HepG2 (cell line): ENCODE measurements at regions not wholly inside any gene's neighbourhood (a gene's known extent, or its start where the extent isn't known, plus 50 kb on each side); places are given as distances from the start of the nearest gene placed in this dataset.
A peak's percentile ranks its signal among the peaks of the same experiment; 100 is the strongest.

Source experiments
- ATAC-seq: fragments of 200-7000 bp; cut with Tn5 transposase; 3 replicates; pipeline ENCODE4 v1.9.1; 2020; ENCODE audit warnings: mild to moderate bottlenecking, moderate library complexity
- BruUV-seq: library from RNA; stranded (reverse); fragments of 400-500 nt; replicated peaks from 2 replicates; lab custom pipeline; 2021; lab: Mats Ljungman, UMichigan
- CTCF ChIA-PET: fragments of 300-600 bp; formaldehyde crosslinking; extraction: SDS; loops from one replicate; lab custom pipeline; 2021; ENCODE audit warnings: low total read pairs, inconsistent platforms, low intra/inter-chr PET ratio; lab: Yijun Ruan, JAX
- POLR2A ChIA-PET: fragments of 350-600 bp; sonication (Branson Sonifier 250); formaldehyde crosslinking; loops from one replicate; lab custom pipeline; 2020; ENCODE audit warnings: antibody characterized with exemption, inconsistent platforms; lab: Yijun Ruan, JAX
- DNase-seq: peaks from one replicate; pipeline ENCODE4 v3.0.0-alpha.2; 2015; ENCODE audit warnings: low spot score
- FAIRE-seq: peaks from 3 replicates; lab custom pipeline; 2011; peaks lifted over from hg19 to GRCh38; lab: Jason Lieb, UNC
- H2AFZ ChIP-seq: one replicate; pipeline ENCODE4 v1.6.1; 2011; ENCODE audit warnings: low read length, inconsistent platforms
- H3K27ac ChIP-seq: fragments of 300-600 bp; 3 replicates; pipeline ENCODE4 v1.8.0; 2011; ENCODE audit warnings: mixed run types, mild to moderate bottlenecking, mixed read lengths, low read length, inconsistent platforms; ENCODE audit not compliant: insufficient read depth; ENCODE audit errors: extremely low read length
- H3K27me3 ChIP-seq, 2 experiments: fragments of 200-600 bp in 1 of 2; 2 replicates in 1 of 2; 3 replicates in 1 of 2; pipeline versions ENCODE4 v1.6.0 to v1.8.0; 2011; ENCODE audit warnings: low read length in 2 of 2, mild to moderate bottlenecking in 2 of 2, moderate library complexity in 2 of 2, inconsistent platforms in 1 of 2; ENCODE audit not compliant: insufficient read depth in 2 of 2, control insufficient read depth in 1 of 2
- H3K36me3 ChIP-seq, 2 experiments: fragments of 200-600 bp in 1 of 2; replicated peaks in 1 of 2; 2 replicates in 1 of 2; 3 replicates in 1 of 2; pipeline versions ENCODE4 v1.5.1 to v1.8.0; 2011; ENCODE audit warnings: low read length in 2 of 2, inconsistent platforms in 1 of 2; ENCODE audit not compliant: insufficient read depth in 2 of 2, control insufficient read depth in 1 of 2
- H3K4me1 ChIP-seq: 2 replicates; pipeline ENCODE4 v1.5.1; 2012; ENCODE audit warnings: low read length, inconsistent platforms; ENCODE audit not compliant: insufficient read depth
- H3K4me2 ChIP-seq: 2 replicates; pipeline ENCODE4 v1.6.0; 2011; ENCODE audit warnings: low read depth, low read length, inconsistent platforms
- H3K4me3 ChIP-seq, 3 experiments: fragments of 200-600 bp in 1 of 3; sonication (generic), shearing (Covaris generic) in 1 of 3; replicated peaks in 1 of 3; 2 replicates each; pipeline ENCODE4 v1.5.1; 2011 to 2016; ENCODE audit warnings: low read length in 3 of 3, inconsistent platforms in 2 of 3, low read depth in 2 of 3, mild to moderate bottlenecking in 2 of 3, control low read depth in 1 of 3, mixed read lengths in 1 of 3; ENCODE audit not compliant: insufficient read depth in 1 of 3
- H3K79me2 ChIP-seq: one replicate; pipeline ENCODE4 v1.6.1; 2011; ENCODE audit warnings: low read length, inconsistent platforms; ENCODE audit not compliant: insufficient read depth
- H3K9ac ChIP-seq: 2 replicates; pipeline ENCODE4 v1.6.0; 2011; ENCODE audit warnings: mild to moderate bottlenecking, low read depth, low read length, inconsistent platforms; ENCODE audit not compliant: insufficient read depth
- H3K9me3 ChIP-seq: 2 replicates; pipeline ENCODE4 v1.5.1; 2012; ENCODE audit warnings: mild to moderate bottlenecking, low read length
- H4K20me1 ChIP-seq: 2 replicates; pipeline ENCODE4 v1.6.0; 2011; ENCODE audit warnings: inconsistent platforms, mild to moderate bottlenecking, low read length, moderate library complexity; ENCODE audit not compliant: insufficient read depth
- ATF1 ChIP-seq: IDR thresholded peaks from 2 replicates; pipeline ENCODE4 v1.6.1; 2016; ENCODE audit warnings: mild to moderate bottlenecking, control low read depth
- CEBPB ChIP-seq: IDR thresholded peaks from 2 replicates; pipeline ENCODE4 v1.6.1; 2011; ENCODE audit warnings: low read depth, low read length, improper control_type of control experiment, borderline replicate concordance
- NCOA1 ChIP-seq: sonication (generic); formaldehyde crosslinking; IDR thresholded peaks from 2 replicates; pipeline ENCODE4 v1.9.0; 2021; ENCODE audit warnings: missing genetic modification reagents
- NCOA2 ChIP-seq: sonication (generic); formaldehyde crosslinking; IDR thresholded peaks from 2 replicates; pipeline ENCODE4 v1.8.0; 2022; ENCODE audit warnings: inconsistent platforms
- NCOR1 ChIP-seq: fragments of 200-600 bp; sonication (generic); IDR thresholded peaks from 2 replicates; pipeline ENCODE4 v1.7.0; 2017; ENCODE audit warnings: antibody characterized with exemption, low read length, borderline replicate concordance
- ZBTB39 ChIP-seq: sonication (generic); formaldehyde crosslinking; IDR thresholded peaks from 2 replicates; pipeline ENCODE4 v1.5.0; 2020; ENCODE audit warnings: missing genetic modification reagents
- ZNF337 ChIP-seq: sonication (generic); formaldehyde crosslinking; IDR thresholded peaks from 2 replicates; pipeline ENCODE4 v1.5.1; 2020; ENCODE audit warnings: missing genetic modification reagents, low read depth, mild to moderate bottlenecking, borderline replicate concordance
- ZNF432 ChIP-seq: sonication (generic); formaldehyde crosslinking; IDR thresholded peaks from 2 replicates; pipeline ENCODE4 v1.5.0; 2020; ENCODE audit warnings: missing genetic modification reagents, mild to moderate bottlenecking, borderline replicate concordance
- ZNF782 ChIP-seq: sonication (generic); formaldehyde crosslinking; IDR thresholded peaks from 2 replicates; pipeline ENCODE4 v1.4.0; 2020; ENCODE audit warnings: missing genetic modification reagents, mild to moderate bottlenecking, borderline replicate concordance
- WGBS: methylation state at CpG from one replicate; pipeline ENCODE4 v1.1.6; 2017; ENCODE audit warnings: low lambda C conversion rate; 5-methylcytosine and 5-hydroxymethylcytosine counted together
- in situ Hi-C: cut with HindIII; loops from 2 replicates; pipeline ENCODE4 v1.10.0; 2017; ENCODE audit warnings: low pct_unique_long_range_greater_than_20kb; ENCODE audit not compliant: extremely low pct_ligation_motif_present
- intact Hi-C: fragments of 100-400 bp; cut with micrococcal nuclease; formaldehyde crosslinking; loops from one replicate; pipeline ENCODE4 v1.10.0; 2022; ENCODE audit not compliant: unreplicated experiment

- TF ChIP-seq ZBTB39, result no peak
- TF ChIP-seq ATF1 (CRISPR knock-in tag), result no peak
- TF ChIP-seq ZNF337, result no peak
- no peak for TF ChIP-seq NCOR1
- no peak for TF ChIP-seq ZNF782 (CRISPR knock-in tag)
- TF ChIP-seq NCOA1 (CRISPR knock-in tag), result no peak
Observed at GRCh38 chr12:125989696-125990095, 924.5 kb downstream of the AACS start (continued).

- no peaks in the 10 kb centered on the region for H3K36me3 ChIP-seq
- WGBS, result 0% methylated on average over 4 of the region's 4 CpGs
- intact Hi-C loops, result no loop called here
- no peak overlapping the region for H3K9ac ChIP-seq
- no peak for ATAC-seq
- no peak overlapping the region for H2AFZ ChIP-seq
- no peak for DNase-seq
- H3K79me2 ChIP-seq, result no peaks in the 10 kb centered on the region
- no peaks in the 10 kb centered on the region for H3K9me3 ChIP-seq
- TF ChIP-seq ZNF432, result no peak
- no peak for TF ChIP-seq NCOA2 (CRISPR knock-in tag)
- TF ChIP-seq CEBPB, result 0 out of 2 replicates have a peak, but pooled peaks have one; percentile 8
- H3K27ac ChIP-seq, result no peak overlapping the region
- ChIA-PET CTCF (no interaction called here), POLR2A (no interaction called here)
- H3K27me3 ChIP-seq, result no peaks in the 10 kb centered on the region
- in situ Hi-C loops, result no loop called here
- H4K20me1 ChIP-seq, result no peaks in the 10 kb centered on the region
- no peaks in the 10 kb centered on the region for H3K4me1 ChIP-seq
- no peak overlapping the region for H3K4me3 ChIP-seq
- BruUV-seq, result no TSS peak
- no peak for FAIRE-seq
- H3K4me2 ChIP-seq, result no peak overlapping the region
Observed at GRCh38 chr12:125996443-125996842, 931.2 kb downstream of the AACS start.
